ENCODE measurements at regions not wholly inside any gene's neighbourhood (a gene's known extent, or its start where the extent isn't known, plus 50 kb on each side); places are given as distances from the start of the nearest gene placed in this dataset.
A peak's percentile ranks its signal among the peaks of the same experiment; 100 is the strongest.

- in situ Hi-C loops (cut with HindIII; ENCODE audit: low sequenced_read_pairs), result no loop called here
- TF ChIP-seq CTCF (IDR thresholded peaks at IDR 0.05; ENCODE audit: low read depth, low read length, missing control alignments), result no peak
- DNase-seq (ENCODE audit: low read depth), result no peak
- no peak overlapping the region for H3K4me3 ChIP-seq (ENCODE audit: low read depth, low read length)
Measured at GRCh38 chr2:45284621-45284995, 275.4 kb upstream of the SIX2 start.

- no peak for TF ChIP-seq CTCF (IDR thresholded peaks at IDR 0.05; ENCODE audit: low read depth, low read length, missing control alignments)
- H3K4me3 ChIP-seq (ENCODE audit: low read depth, low read length), result no peak overlapping the region
- DNase-seq (ENCODE audit: low read depth), result peak; percentile 64
- in situ Hi-C loops (cut with HindIII; ENCODE audit: low sequenced_read_pairs), result no loop called here
Measured at GRCh38 chr2:45283764-45284620, 274.7 kb upstream of the SIX2 start.

- in situ Hi-C loops (cut with HindIII; ENCODE audit: low sequenced_read_pairs), result no loop called here
- no peak for TF ChIP-seq CTCF (IDR thresholded peaks at IDR 0.05; ENCODE audit: low read depth, low read length, missing control alignments)
- no peak for DNase-seq (ENCODE audit: low read depth)
- no peak overlapping the region for H3K4me3 ChIP-seq (ENCODE audit: low read depth, low read length)
Measured at GRCh38 chr2:45282646-45283045, 273.4 kb upstream of the SIX2 start.

GRCh38 chr2:45281311-45281710 lies 272.1 kb upstream of the SIX2 start:
- DNase-seq (ENCODE audit: low read depth), result no peak
- in situ Hi-C loops (cut with HindIII; ENCODE audit: low sequenced_read_pairs), result no loop called here
- TF ChIP-seq CTCF (IDR thresholded peaks at IDR 0.05; ENCODE audit: low read depth, low read length, missing control alignments), result no peak

GRCh38 chr2:45280794-45281193 lies 271.5 kb upstream of the SIX2 start:
- in situ Hi-C loops (cut with HindIII; ENCODE audit: low sequenced_read_pairs), result no loop called here
- H3K4me3 ChIP-seq (ENCODE audit: low read depth, low read length), result no peak overlapping the region
- DNase-seq (ENCODE audit: low read depth), result no peak
- TF ChIP-seq CTCF (IDR thresholded peaks at IDR 0.05; ENCODE audit: low read depth, low read length, missing control alignments), result no peak

More at GRCh38 chr2:45281311-45281710, 272.1 kb upstream of the SIX2 start:
- no peak overlapping the region for H3K4me3 ChIP-seq (ENCODE audit: low read depth, low read length)

GRCh38 chr2:45279356-45279755 lies 270.1 kb upstream of the SIX2 start:
- no peak for DNase-seq (ENCODE audit: low read depth)
- no peak for TF ChIP-seq CTCF (IDR thresholded peaks at IDR 0.05; ENCODE audit: low read depth, low read length, missing control alignments)
- H3K4me3 ChIP-seq (ENCODE audit: low read depth, low read length), result no peak overlapping the region
- in situ Hi-C loops (cut with HindIII; ENCODE audit: low sequenced_read_pairs), result no loop called here
